Parathyroid adenoma (tissue), 2 donors: ENCODE measurements at regions not wholly inside any gene's neighbourhood (a gene's known extent, or its start where the extent isn't known, plus 50 kb on each side); places are given as distances from the start of the nearest gene placed in this dataset.

Source experiments
- H2AFZ ChIP-seq: fragments of 300-600 bp; sonication (generic); one replicate; pipeline ENCODE4 v1.7.0; 2017; ENCODE audit warnings: antibody characterized with exemption, mild to moderate bottlenecking
- H3K27ac ChIP-seq: fragments of 300-600 bp; sonication (generic); one replicate; pipeline ENCODE4 v1.7.0; 2017
- H3K27me3 ChIP-seq: fragments of 300-600 bp; sonication (generic); one replicate; pipeline ENCODE4 v1.7.0; 2017; ENCODE audit warnings: low read length; ENCODE audit not compliant: control insufficient read depth, insufficient read depth
- H3K36me3 ChIP-seq: fragments of 300-600 bp; sonication (generic); one replicate; pipeline ENCODE4 v1.7.0; 2017; ENCODE audit warnings: low read length; ENCODE audit not compliant: control insufficient read depth, insufficient read depth
- H3K4me1 ChIP-seq: fragments of 300-600 bp; sonication (generic); one replicate; pipeline ENCODE4 v1.7.0; 2017; ENCODE audit warnings: control low read depth
- H3K4me2 ChIP-seq: fragments of 300-600 bp; sonication (generic); one replicate; pipeline ENCODE4 v1.7.0; 2017; ENCODE audit warnings: low read length
- H3K4me3 ChIP-seq: fragments of 300-600 bp; sonication (generic); one replicate; pipeline ENCODE4 v1.7.0; 2017; ENCODE audit warnings: low read depth, low read length
- H3K79me2 ChIP-seq: fragments of 300-600 bp; sonication (generic); one replicate; pipeline ENCODE4 v1.7.0; 2017; ENCODE audit warnings: control low read depth
- H3K9ac ChIP-seq: fragments of 300-600 bp; sonication (generic); one replicate; pipeline ENCODE4 v1.7.0; 2017; ENCODE audit warnings: mild to moderate bottlenecking
- H3K9me3 ChIP-seq: fragments of 300-600 bp; sonication (generic); one replicate; pipeline ENCODE4 v1.7.0; 2017; ENCODE audit warnings: low read length; ENCODE audit not compliant: control insufficient read depth
- TF ChIP-seq, protein P1 (sequence below): fragments of 300-600 bp; sonication (generic); IDR thresholded peaks from one replicate; pipeline ENCODE4 v1.7.0; 2017; ENCODE audit warnings: antibody characterized with exemption, mild to moderate bottlenecking
- donor health status: primary hyperparathyroidism.

GRCh38 chr2:83695037-83695436 lies 764.0 kb downstream of the SUCLG1 start:
- no peak overlapping the region for H3K27ac ChIP-seq
- TF ChIP-seq, protein P1, sequence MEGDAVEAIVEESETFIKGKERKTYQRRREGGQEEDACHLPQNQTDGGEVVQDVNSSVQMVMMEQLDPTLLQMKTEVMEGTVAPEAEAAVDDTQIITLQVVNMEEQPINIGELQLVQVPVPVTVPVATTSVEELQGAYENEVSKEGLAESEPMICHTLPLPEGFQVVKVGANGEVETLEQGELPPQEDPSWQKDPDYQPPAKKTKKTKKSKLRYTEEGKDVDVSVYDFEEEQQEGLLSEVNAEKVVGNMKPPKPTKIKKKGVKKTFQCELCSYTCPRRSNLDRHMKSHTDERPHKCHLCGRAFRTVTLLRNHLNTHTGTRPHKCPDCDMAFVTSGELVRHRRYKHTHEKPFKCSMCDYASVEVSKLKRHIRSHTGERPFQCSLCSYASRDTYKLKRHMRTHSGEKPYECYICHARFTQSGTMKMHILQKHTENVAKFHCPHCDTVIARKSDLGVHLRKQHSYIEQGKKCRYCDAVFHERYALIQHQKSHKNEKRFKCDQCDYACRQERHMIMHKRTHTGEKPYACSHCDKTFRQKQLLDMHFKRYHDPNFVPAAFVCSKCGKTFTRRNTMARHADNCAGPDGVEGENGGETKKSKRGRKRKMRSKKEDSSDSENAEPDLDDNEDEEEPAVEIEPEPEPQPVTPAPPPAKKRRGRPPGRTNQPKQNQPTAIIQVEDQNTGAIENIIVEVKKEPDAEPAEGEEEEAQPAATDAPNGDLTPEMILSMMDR = no peak
- no peaks in the 10 kb centered on the region for H3K36me3 ChIP-seq
- H3K9ac ChIP-seq = no peak overlapping the region
- H3K27me3 ChIP-seq = no peaks in the 10 kb centered on the region
- H2AFZ ChIP-seq = no peak overlapping the region
- no peaks in the 10 kb centered on the region for H3K79me2 ChIP-seq
- H3K9me3 ChIP-seq = no peaks in the 10 kb centered on the region
- no peak overlapping the region for H3K4me3 ChIP-seq
- H3K4me2 ChIP-seq = no peak overlapping the region
- H3K4me1 ChIP-seq = no peaks in the 10 kb centered on the region

DNA sequence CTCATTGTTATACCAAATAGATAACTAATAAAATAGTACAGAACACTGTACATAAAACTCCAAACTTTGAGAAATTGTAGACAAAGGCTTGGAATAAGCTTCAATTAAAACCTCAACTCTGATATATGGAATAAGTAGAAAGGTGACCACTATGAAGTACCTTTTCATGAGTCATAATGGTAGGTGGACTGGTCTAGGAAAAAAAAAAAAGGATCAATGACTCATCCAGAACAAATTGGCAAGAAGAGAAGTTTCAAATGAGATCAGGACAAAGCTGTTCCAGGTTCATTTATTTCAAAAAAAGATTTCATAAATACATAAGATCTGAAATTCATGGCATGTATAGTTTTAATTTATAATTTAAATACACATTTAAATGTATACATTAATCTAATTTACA lies 769.7 kb downstream of the SUCLG1 start:
- Histone ChIP-seq H3K9ac (no peak overlapping the region), H2AFZ (no peak overlapping the region), H3K27me3 (no peaks in the 10 kb centered on the region), H3K4me2 (no peak overlapping the region), H3K36me3 (no peaks in the 10 kb centered on the region), H3K27ac (no peak overlapping the region), H3K4me1 (no peaks in the 10 kb centered on the region), H3K4me3 (no peak overlapping the region), H3K79me2 (no peaks in the 10 kb centered on the region), H3K9me3 (no peaks in the 10 kb centered on the region)
- TF ChIP-seq, protein P1 = no peak

- Histone ChIP-seq H3K27me3 (no peaks in the 10 kb centered on the region), H3K9ac (no peak overlapping the region), H3K79me2 (no peaks in the 10 kb centered on the region), H3K9me3 (no peaks in the 10 kb centered on the region), H3K27ac (no peak overlapping the region), H3K4me3 (no peak overlapping the region), H3K36me3 (no peaks in the 10 kb centered on the region), H3K4me1 (no peaks in the 10 kb centered on the region), H2AFZ (no peak overlapping the region), H3K4me2 (no peak overlapping the region)
- TF ChIP-seq, protein P1 = no peak
These were observed 772.2 kb downstream of the SUCLG1 start for GRCh38 chr2:83686863-83687262.

DNA sequence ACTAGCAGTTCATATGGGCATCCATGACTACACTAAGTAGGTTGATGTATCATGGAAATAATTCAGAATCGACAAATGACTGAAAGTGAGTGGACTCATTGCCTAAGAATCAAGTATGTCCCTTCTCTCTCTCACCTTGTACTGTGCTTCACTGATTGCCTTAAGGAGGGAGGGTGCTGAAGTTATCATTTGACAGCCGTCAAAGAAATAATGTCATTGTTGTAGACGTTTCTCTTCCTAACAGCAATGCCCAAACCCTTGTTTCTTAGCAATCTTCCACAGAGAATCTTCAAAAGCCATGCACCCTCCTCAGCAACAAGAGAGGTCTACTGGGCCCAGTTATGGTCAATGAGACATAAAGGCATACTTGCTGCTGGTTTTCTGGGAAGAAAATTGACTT lies 785.0 kb downstream of the SUCLG1 start:
- no peaks in the 10 kb centered on the region for H3K9me3 ChIP-seq
- no peaks in the 10 kb centered on the region for H3K79me2 ChIP-seq
- H3K36me3 ChIP-seq = no peaks in the 10 kb centered on the region
- no peak overlapping the region for H3K4me3 ChIP-seq
- no peak overlapping the region for H2AFZ ChIP-seq
- H3K4me2 ChIP-seq = no peak overlapping the region
- H3K9ac ChIP-seq = no peak overlapping the region
- H3K4me1 ChIP-seq = no peaks in the 10 kb centered on the region
- H3K27me3 ChIP-seq = no peaks in the 10 kb centered on the region
- H3K27ac ChIP-seq = no peak overlapping the region
- TF ChIP-seq, protein P1 = no peak

DNA sequence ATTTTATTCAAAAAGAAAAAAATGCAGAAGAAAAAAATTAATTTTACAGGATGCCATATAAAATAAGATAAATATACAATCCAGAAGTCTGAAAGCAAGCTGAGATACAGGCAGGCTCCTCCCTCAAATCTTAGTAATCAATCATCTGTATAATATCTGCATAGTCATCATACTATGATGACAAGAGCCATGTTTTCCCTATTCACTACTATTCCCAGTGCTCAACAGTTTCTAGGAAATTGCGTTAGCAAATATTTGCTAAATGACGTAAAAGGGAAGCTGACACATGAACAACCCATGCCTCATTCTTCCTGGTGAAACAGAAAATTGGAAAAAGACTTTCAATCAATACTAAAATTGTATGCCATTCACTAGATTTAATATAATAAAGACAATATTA lies 793.2 kb downstream of the SUCLG1 start:
- Histone ChIP-seq H2AFZ (no peak overlapping the region), H3K4me3 (no peak overlapping the region), H3K4me2 (no peak overlapping the region), H3K79me2 (no peaks in the 10 kb centered on the region), H3K9ac (no peak overlapping the region), H3K4me1 (no peaks in the 10 kb centered on the region), H3K36me3 (no peaks in the 10 kb centered on the region), H3K9me3 (no peaks in the 10 kb centered on the region), H3K27me3 (no peaks in the 10 kb centered on the region), H3K27ac (no peak overlapping the region)
- TF ChIP-seq, protein P1 = no peak
